Liver (tissue), 8 donors: ENCODE measurements at regions not wholly inside any gene's neighbourhood (a gene's known extent, or its start where the extent isn't known, plus 50 kb on each side); places are given as distances from the start of the nearest gene placed in this dataset.

Source experiments
- DNase-seq: peaks from one replicate; pipeline ENCODE4 v3.0.0-alpha.2; 2017; ENCODE audit warnings: low spot score
- H3K27ac ChIP-seq, 2 donors: one replicate each; pipeline ENCODE4 v1.7.0; 2013; ENCODE audit warnings: inconsistent platforms in 2 of 2, low read length in 2 of 2, control low read depth in 1 of 2, low read depth in 1 of 2, mild to moderate bottlenecking in 1 of 2
- H3K27me3 ChIP-seq, 4 donors: one replicate each; pipeline versions ENCODE4 v1.6.1 to v1.7.0; 2013; ENCODE audit warnings: low read length in 3 of 4, inconsistent platforms in 1 of 4, mild to moderate bottlenecking in 1 of 4, moderate library complexity in 1 of 4; ENCODE audit not compliant: control insufficient read depth in 4 of 4, insufficient read depth in 4 of 4
- H3K36me3 ChIP-seq, 4 donors: one replicate each; pipeline versions ENCODE4 v1.6.1 to v1.7.0; 2013; ENCODE audit warnings: low read length in 3 of 4, mild to moderate bottlenecking in 3 of 4, low read depth in 1 of 4, moderate library complexity in 1 of 4; ENCODE audit not compliant: control insufficient read depth in 4 of 4, insufficient read depth in 3 of 4
- H3K4me1 ChIP-seq, 4 donors: one replicate each; pipeline versions ENCODE4 v1.6.1 to v1.7.0; 2013; ENCODE audit warnings: low read length in 3 of 4, mild to moderate bottlenecking in 3 of 4, moderate library complexity in 1 of 4; ENCODE audit not compliant: control insufficient read depth in 4 of 4, insufficient read depth in 4 of 4
- H3K4me3 ChIP-seq, 3 donors: one replicate each; pipeline versions ENCODE4 v1.6.1 to v1.7.0; 2013; ENCODE audit warnings: low read length in 3 of 3, control low read depth in 1 of 3, low read depth in 1 of 3, mild to moderate bottlenecking in 1 of 3
- H3K9ac ChIP-seq, 2 donors: one replicate each; pipeline ENCODE4 v1.7.0; 2013; ENCODE audit warnings: low read length in 2 of 2, mild to moderate bottlenecking in 2 of 2, moderate library complexity in 2 of 2, control low read depth in 1 of 2, low read depth in 1 of 2
- H3K9me3 ChIP-seq, 4 donors: one replicate each; pipeline versions ENCODE4 v1.6.1 to v1.7.0; 2013; ENCODE audit warnings: low read length in 3 of 4; ENCODE audit not compliant: control insufficient read depth in 4 of 4
- CTCF ChIP-seq: fragments of 150-350 bp; IDR thresholded peaks from 2 replicates; pipeline ENCODE4 v1.5.1; 2017; ENCODE audit warnings: improper control_type of control experiment, low read depth, low read length; ENCODE audit not compliant: missing input control
- EGR1 ChIP-seq, 2 donors: IDR thresholded peaks; 2 replicates each; pipeline ENCODE4 v1.6.1; 2016 to 2018; ENCODE audit warnings: antibody characterized with exemption in 2 of 2, low read depth in 2 of 2
- FOXA1 ChIP-seq: IDR thresholded peaks from 2 replicates; pipeline ENCODE4 v1.6.1; 2016; ENCODE audit warnings: antibody characterized with exemption
- FOXA2 ChIP-seq: IDR thresholded peaks from 2 replicates; pipeline ENCODE4 v1.6.1; 2016; ENCODE audit warnings: antibody characterized with exemption
- GABPA ChIP-seq, 2 donors: IDR thresholded peaks in 1 of 2; conservative IDR thresholded peaks in 1 of 2; 2 replicates each; pipeline ENCODE4 v1.6.1; 2016; ENCODE audit warnings: antibody characterized with exemption in 2 of 2, mild to moderate bottlenecking in 1 of 2, moderate library complexity in 1 of 2
- HNF4G ChIP-seq: IDR thresholded peaks from 2 replicates; pipeline ENCODE4 v1.6.1; 2016; ENCODE audit warnings: antibody characterized with exemption
- MAX ChIP-seq: IDR thresholded peaks from 2 replicates; pipeline ENCODE4 v1.6.1; 2016; ENCODE audit warnings: antibody characterized with exemption
- NR2F2 ChIP-seq: IDR thresholded peaks from 2 replicates; pipeline ENCODE4 v1.6.1; 2016; ENCODE audit warnings: antibody characterized with exemption
- RAD21 ChIP-seq, 2 donors: IDR thresholded peaks; 2 replicates each; pipeline ENCODE4 v1.6.1; 2016; ENCODE audit warnings: antibody characterized with exemption in 2 of 2, mild to moderate bottlenecking in 2 of 2
- REST ChIP-seq: IDR thresholded peaks from 2 replicates; pipeline ENCODE4 v1.6.1; 2016; ENCODE audit warnings: antibody characterized with exemption, mild to moderate bottlenecking
- RXRA ChIP-seq, 2 donors: IDR thresholded peaks; 2 replicates each; pipeline ENCODE4 v1.6.1; 2017 to 2018; ENCODE audit warnings: antibody characterized with exemption in 2 of 2, mild to moderate bottlenecking in 1 of 2
- SP1 ChIP-seq: IDR thresholded peaks from 2 replicates; pipeline ENCODE4 v1.6.1; 2018; ENCODE audit warnings: antibody characterized with exemption, mild to moderate bottlenecking
- TAF1 ChIP-seq: conservative IDR thresholded peaks from 2 replicates; pipeline ENCODE4 v1.6.1; 2016; ENCODE audit warnings: antibody characterized with exemption, mild to moderate bottlenecking
- YY1 ChIP-seq: IDR thresholded peaks from 2 replicates; pipeline ENCODE4 v1.6.1; 2016; ENCODE audit warnings: antibody characterized with exemption, mild to moderate bottlenecking
- ZBTB33 ChIP-seq: IDR thresholded peaks from 2 replicates; pipeline ENCODE4 v1.6.1; 2016; ENCODE audit warnings: antibody characterized with exemption
- WGBS: extraction: QIAGEN DNeasy Blood & Tissue Kit; methylation state at CpG from one replicate; pipeline ENCODE4 v1.1.7; 2013; 5-methylcytosine and 5-hydroxymethylcytosine counted together
- donor health status: healthy.
- donor health status: healthy.
- donor health status: healthy.
- donor health status: healthy.
- donor health status: healthy.

- Histone ChIP-seq H3K27me3 (no peaks in the 10 kb centered on the region), H3K27ac (no peak overlapping the region), H3K4me1 (no peaks in the 10 kb centered on the region), H3K4me3 (no peak overlapping the region), H3K36me3 (no peaks in the 10 kb centered on the region), H3K9me3 (no peaks in the 10 kb centered on the region), H3K9ac (no peak overlapping the region)
- DNase-seq, result no peak
- TF ChIP-seq GABPA (IDR thresholded peaks at IDR 0.05 in 1 of 2, conservative IDR thresholded peaks at IDR 0.05 in 1 of 2) (no peak), ZBTB33 (no peak), EGR1 (IDR thresholded peaks at IDR 0.05; ENCODE audit: low read depth in 2 of 2) (no peak), RAD21 (IDR thresholded peaks at IDR 0.05) (no peak), MAX (no peak), YY1 (no peak), TAF1 (no peak)
- 68% methylated on average over 6 of the region's 6 CpGs for WGBS
Measured at GRCh38 chr12:127640181-127640886, 626.6 kb upstream of the TMEM132C start.

GRCh38 chr12:127642208-127642607, 624.8 kb upstream of the TMEM132C start:
- DNase-seq, result no peak
- H3K9me3 ChIP-seq, result no peaks in the 10 kb centered on the region
- no peak overlapping the region for H3K27ac ChIP-seq
- H3K4me1 ChIP-seq, result no peaks in the 10 kb centered on the region
- H3K9ac ChIP-seq, result no peak overlapping the region
- WGBS, result 85% methylated on average over 8 of the region's 8 CpGs
- TF ChIP-seq RXRA (IDR thresholded peaks at IDR 0.05), result no peak
- no peak for TF ChIP-seq CTCF
- no peak for TF ChIP-seq FOXA1
- no peak for TF ChIP-seq SP1
- no peak for TF ChIP-seq NR2F2
- TF ChIP-seq FOXA2, result no peak
- TF ChIP-seq HNF4G, result no peak
- TF ChIP-seq REST, result no peak
- no peak for TF ChIP-seq RAD21 (IDR thresholded peaks at IDR 0.05)
- no peak for TF ChIP-seq GABPA (IDR thresholded peaks at IDR 0.05 in 1 of 2, conservative IDR thresholded peaks at IDR 0.05 in 1 of 2)
- TF ChIP-seq ZBTB33, result no peak
- no peaks in the 10 kb centered on the region for H3K36me3 ChIP-seq
- H3K4me3 ChIP-seq, result no peak overlapping the region
- no peaks in the 10 kb centered on the region for H3K27me3 ChIP-seq
